22Rv1 (cell line): ENCODE measurements at regions not wholly inside any gene's neighbourhood (a gene's known extent, or its start where the extent isn't known, plus 50 kb on each side); places are given as distances from the start of the nearest gene placed in this dataset.

Experiments used
- CTCF ChIP-seq: fragments of 450-650 bp; IDR thresholded peaks from 2 replicates; pipeline ENCODE4 v1.5.1; 2017; ENCODE audit warnings: mild to moderate bottlenecking
- ZFX ChIP-seq: fragments of 450-650 bp; IDR thresholded peaks from 2 replicates; pipeline ENCODE4 v1.6.1; 2017; ENCODE audit warnings: antibody characterized with exemption, borderline replicate concordance

- peak; percentile 77 for TF ChIP-seq CTCF
- no peak for TF ChIP-seq ZFX
These were observed 142.7 kb downstream of the SCG2 start for GRCh38 chr2:223459328-223459939.
